Fibroblast of skin of abdomen (primary cell): ENCODE measurements at regions not wholly inside any gene's neighbourhood (a gene's known extent, or its start where the extent isn't known, plus 50 kb on each side); places are given as distances from the start of the nearest gene placed in this dataset.
"Not testable (repeated sequence)": the region's sequence is repeated elsewhere in the genome, so short reads cannot be mapped to it uniquely, and the experiment has no call there.

ENCODE experiments used
- DNase-seq: peaks from one replicate; pipeline ENCODE4 v3.0.0-alpha.2; 2013

- DNase-seq, result no peak
Observed at GRCh38 chr2:154978710-154979109, 280.2 kb downstream of the KCNJ3 start.

DNA sequence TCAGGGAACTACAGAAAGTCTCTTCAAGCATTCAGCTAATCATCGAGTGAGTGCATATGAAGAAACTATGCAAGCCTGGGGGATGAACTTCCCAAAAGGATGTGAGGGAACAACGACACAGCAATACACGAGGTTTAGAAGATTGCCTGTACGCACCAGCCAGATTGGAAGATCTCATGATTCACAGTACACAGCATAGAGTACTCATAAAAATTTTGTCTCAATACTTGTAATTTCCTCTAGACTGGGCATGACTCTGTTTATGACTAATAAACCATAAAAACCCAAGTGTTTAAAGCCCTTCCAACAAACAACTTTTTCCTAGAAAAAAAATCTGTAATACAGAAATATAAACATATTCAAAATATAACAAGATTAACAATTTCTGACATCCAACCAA, 279.7 kb downstream of the KCNJ3 start:
- no peak for DNase-seq

GRCh38 chr2:154974041-154974440, 275.5 kb downstream of the KCNJ3 start:
- no peak for DNase-seq

DNA sequence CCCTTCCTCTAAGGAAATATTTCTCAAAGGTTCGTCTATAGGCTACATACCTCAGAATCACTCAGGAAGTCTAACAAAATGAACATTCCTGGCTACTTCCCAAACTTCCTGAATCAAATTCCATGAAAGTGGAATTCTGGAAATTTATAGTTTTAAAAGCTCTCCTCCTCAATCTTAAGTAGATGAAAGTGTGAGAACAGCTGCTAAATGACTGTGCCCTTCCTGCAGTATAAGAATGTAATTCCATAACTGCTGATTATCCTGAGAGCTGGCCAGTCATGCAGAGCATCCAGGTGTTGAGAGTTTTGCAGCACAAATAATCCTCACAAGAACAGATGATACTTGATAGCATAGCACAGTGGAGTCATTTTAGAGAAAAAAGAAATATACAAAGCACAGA, 265.0 kb downstream of the KCNJ3 start:
- no peak for DNase-seq

- no peak for DNase-seq
Observed at GRCh38 chr2:154961676-154962075, 263.2 kb downstream of the KCNJ3 start.

GRCh38 chr2:154960802-154961583, 262.5 kb downstream of the KCNJ3 start:
- no peak for DNase-seq

GRCh38 chr2:154952346-154952980, 254.0 kb downstream of the KCNJ3 start:
- no peak for DNase-seq

DNA sequence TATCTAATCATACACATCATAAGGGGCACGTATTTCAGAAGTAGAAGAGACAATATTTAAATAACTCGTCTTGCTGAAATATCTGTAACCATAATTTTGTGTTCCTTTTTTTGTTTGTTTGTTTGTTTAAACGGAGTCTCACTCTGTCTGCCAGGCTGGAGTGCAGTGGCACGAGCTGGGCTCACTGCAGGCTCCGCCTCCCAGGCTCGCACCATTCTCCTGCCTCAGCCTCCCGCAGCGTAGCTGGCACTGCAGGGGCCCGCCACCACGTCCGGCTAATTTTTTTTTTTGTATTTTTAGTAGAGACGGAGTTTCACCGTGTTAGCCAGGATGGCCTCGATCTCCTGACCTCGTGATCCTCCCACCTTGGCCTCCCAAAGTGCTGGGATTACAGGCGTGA, 248.9 kb downstream of the KCNJ3 start:
- DNase-seq, result not testable (repeated sequence)

DNA sequence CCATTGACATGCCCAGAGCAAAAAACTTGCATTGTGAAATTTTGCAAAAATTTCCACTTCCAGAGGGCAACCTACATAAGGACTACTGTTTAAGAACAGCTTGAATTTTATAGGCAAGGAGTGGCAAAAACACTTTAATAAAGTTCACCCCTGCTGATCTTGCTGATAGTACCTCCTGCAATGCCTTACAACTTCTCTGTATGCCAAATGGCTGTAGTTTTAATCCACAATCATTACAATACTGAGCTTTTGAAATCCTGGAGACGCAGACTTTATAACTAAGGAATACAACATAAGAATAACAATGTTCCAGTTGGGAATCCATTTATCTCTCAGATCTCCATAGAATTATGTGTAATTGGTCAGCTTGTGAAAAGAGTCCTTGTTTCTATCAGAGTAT, 247.5 kb downstream of the KCNJ3 start:
- no peak for DNase-seq

DNA sequence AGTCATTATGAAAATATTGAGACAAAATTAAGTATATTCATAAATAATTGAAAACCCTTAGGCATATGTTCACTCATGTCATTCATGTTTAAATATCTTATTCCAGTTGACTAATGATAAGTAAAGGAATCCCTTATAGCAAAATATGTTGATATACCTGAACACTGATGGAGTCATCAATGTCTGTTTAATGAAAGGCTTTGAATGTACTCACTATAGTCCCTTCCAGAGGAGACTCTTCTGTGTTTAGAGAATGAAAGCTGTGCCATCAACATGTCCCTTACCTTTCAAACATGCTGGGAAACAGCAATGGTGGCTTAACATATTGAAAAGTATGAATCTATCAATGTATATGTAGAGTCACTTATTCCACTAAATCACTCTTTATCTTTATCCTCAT, 242.9 kb downstream of the KCNJ3 start:
- no peak for DNase-seq

DNA sequence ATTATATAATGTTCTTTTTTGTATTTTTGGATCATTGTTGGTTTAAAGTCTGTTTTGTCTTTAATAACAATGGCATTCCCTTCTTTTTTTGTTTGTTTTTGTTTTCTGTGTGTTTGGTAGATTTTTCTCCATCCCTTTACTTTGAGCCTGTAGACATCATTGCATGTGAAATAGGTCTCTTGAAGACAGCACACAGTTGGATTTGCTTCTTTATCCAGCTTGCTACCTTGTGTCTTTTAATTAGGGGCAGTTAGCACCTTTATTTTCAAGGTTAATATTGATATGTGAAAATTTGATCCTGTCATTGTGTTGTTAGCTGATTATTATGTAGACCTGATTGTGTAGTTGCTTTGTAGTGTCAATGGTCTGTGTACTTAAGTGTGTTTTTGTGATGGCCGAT, 235.7 kb downstream of the KCNJ3 start:
- no peak for DNase-seq

DNA sequence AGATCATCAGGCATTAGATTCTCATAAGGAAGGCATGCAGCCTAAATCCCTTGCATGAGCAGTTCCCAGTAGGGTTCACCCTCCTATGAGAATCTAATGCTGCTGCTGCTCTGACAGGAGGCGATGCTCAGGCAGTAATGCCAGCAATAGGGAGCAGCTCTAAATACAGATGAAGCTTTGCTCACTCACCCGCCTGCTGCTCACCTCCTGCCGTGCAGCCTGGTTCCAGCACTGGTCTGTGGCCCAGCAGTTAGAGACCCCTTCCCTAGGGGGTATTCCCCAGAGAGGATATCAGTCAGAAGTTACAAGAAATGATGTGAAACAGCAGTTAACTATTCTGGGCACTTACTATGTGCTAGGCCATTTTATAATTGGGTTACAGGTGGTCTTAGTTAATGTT, 226.0 kb downstream of the KCNJ3 start:
- DNase-seq, result no peak

DNA sequence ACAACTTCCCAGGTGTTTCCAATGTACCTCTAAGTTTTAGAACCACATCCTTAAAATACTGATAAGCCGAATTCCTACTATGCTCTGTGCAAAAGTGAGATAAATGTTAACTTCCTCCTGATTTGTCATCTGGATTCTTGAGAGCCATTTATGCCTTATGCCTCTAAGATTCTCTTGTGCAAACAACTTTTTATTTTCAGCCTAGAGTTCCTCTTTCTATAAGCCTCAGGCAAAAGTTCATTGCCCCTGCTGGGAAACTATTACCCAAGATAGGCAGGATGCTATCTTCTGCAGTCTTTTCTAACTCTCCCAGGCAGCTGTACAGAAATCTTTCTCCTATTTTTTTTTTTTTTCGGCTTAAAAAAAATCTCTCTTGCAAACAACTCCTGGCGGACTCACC, 216.1 kb downstream of the KCNJ3 start:
- DNase-seq, result no peak

GRCh38 chr2:154912215-154912614, 213.7 kb downstream of the KCNJ3 start:
- DNase-seq, result no peak

DNA sequence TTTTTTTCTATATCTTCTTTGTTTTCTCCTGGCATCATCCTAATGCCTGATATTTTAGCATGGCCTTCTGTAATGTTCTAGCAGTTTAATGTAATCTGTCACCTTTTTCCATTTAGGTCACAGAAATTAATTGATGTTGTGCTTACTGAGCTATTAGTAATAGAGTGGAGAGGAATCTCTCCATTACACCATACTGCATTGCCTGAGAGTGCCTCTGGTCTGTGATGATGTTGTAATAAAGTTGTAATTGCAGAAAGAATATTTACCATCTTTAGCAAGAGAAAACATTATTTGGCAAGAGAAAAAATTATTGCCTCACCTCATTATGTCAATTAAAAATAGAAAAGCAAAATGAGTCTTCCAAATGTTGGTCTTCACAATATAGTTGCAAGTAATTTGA, 213.2 kb downstream of the KCNJ3 start:
- no peak for DNase-seq

GRCh38 chr2:154910701-154911100, 212.2 kb downstream of the KCNJ3 start:
- no peak for DNase-seq

DNA sequence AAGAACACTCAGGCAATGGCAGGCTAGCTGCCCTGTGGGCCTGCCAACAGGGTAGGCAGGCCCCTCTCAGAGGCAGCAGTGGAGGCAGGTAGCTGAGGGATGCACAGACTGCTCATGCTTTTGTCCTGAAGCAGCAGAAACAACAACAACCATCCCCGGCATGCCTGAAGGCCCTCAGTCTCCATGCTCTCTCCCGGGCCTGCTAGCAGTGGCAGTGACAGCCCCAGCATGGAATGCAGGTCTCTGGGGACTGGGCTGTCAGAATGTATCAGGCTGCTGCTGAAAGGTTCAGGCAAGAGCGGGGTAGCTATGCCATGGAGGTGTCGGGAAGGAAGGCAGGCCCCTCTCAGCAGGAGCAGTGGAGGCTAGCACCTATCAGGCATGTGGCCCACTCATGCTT, 209.8 kb downstream of the KCNJ3 start:
- no peak for DNase-seq
